ENCODE measurements at regions not wholly inside any gene's neighbourhood (a gene's known extent, or its start where the extent isn't known, plus 50 kb on each side); places are given as distances from the start of the nearest gene placed in this dataset.

DNA sequence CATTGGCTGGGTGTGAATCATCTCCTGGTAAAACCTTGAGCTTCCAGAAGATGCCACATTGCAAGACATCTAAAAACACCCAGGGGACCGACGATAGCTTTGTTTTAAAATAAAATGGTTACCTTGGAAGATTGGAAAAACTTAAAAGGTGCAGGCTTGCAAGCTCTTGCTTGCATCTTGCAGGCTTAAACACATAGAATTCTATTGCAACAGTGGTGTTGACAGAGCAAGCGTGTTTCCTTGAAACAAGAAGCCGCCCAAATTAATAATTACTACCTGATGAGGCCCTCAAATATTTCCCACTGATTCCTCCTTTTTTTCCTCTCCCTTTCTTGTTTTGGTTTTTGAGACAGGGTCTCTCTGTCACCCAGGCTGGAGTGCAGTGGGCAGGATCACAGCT lies 137.1 kb upstream of the BASP1 start:
- TF ChIP-seq, protein P1, sequence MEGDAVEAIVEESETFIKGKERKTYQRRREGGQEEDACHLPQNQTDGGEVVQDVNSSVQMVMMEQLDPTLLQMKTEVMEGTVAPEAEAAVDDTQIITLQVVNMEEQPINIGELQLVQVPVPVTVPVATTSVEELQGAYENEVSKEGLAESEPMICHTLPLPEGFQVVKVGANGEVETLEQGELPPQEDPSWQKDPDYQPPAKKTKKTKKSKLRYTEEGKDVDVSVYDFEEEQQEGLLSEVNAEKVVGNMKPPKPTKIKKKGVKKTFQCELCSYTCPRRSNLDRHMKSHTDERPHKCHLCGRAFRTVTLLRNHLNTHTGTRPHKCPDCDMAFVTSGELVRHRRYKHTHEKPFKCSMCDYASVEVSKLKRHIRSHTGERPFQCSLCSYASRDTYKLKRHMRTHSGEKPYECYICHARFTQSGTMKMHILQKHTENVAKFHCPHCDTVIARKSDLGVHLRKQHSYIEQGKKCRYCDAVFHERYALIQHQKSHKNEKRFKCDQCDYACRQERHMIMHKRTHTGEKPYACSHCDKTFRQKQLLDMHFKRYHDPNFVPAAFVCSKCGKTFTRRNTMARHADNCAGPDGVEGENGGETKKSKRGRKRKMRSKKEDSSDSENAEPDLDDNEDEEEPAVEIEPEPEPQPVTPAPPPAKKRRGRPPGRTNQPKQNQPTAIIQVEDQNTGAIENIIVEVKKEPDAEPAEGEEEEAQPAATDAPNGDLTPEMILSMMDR (IDR thresholded peaks at IDR 0.05): no peak
- no peak for TF ChIP-seq ZFX (IDR thresholded peaks at IDR 0.05; ENCODE audit: borderline replicate concordance)

Data from 22Rv1 (cell line).